H9 (cell line): ENCODE measurements at regions not wholly inside any gene's neighbourhood (a gene's known extent, or its start where the extent isn't known, plus 50 kb on each side); places are given as distances from the start of the nearest gene placed in this dataset.
"Not testable (repeated sequence)": the region's sequence is repeated elsewhere in the genome, so short reads cannot be mapped to it uniquely, and the experiment has no call there.

Source experiments
- DNase-seq: peaks from one replicate; pipeline ENCODE4 v3.0.0-alpha.2; 2017
- H2AFZ ChIP-seq: one replicate; pipeline ENCODE4 v1.6.1; 2013; ENCODE audit warnings: mild to moderate bottlenecking, low read length, control low read depth, moderate library complexity
- H2AK5ac ChIP-seq: 2 replicates; pipeline ENCODE4 v1.6.1; 2013; ENCODE audit warnings: low read length, control low read depth, mixed read lengths; ENCODE audit not compliant: insufficient read length
- H2BK120ac ChIP-seq: one replicate; pipeline ENCODE4 v1.6.1; 2013; ENCODE audit warnings: low read depth, mild to moderate bottlenecking, low read length, control low read depth, inconsistent platforms; ENCODE audit not compliant: poor library complexity, severe bottlenecking
- H2BK12ac ChIP-seq: 2 replicates; pipeline ENCODE4 v1.6.1; 2013; ENCODE audit warnings: low read length, control low read depth, mixed read lengths, low read depth; ENCODE audit not compliant: insufficient read length
- H2BK15ac ChIP-seq: 2 replicates; pipeline ENCODE4 v1.6.1; 2013; ENCODE audit warnings: low read depth, low read length, control low read depth
- H2BK20ac ChIP-seq: one replicate; pipeline ENCODE4 v1.6.1; 2013; ENCODE audit warnings: low read depth, mild to moderate bottlenecking, low read length, control low read depth, inconsistent platforms; ENCODE audit not compliant: poor library complexity, severe bottlenecking
- H2BK5ac ChIP-seq: 2 replicates; pipeline ENCODE4 v1.6.1; 2013; ENCODE audit warnings: low read length, control low read depth, mixed read lengths; ENCODE audit not compliant: insufficient read length
- H3K14ac ChIP-seq: 2 replicates; pipeline ENCODE4 v1.6.1; 2013; ENCODE audit warnings: low read length, control low read depth; ENCODE audit not compliant: insufficient read depth
- H3K18ac ChIP-seq: 2 replicates; pipeline ENCODE4 v1.6.1; 2013; ENCODE audit warnings: low read depth, mild to moderate bottlenecking, mixed read lengths, low read length, control low read depth; ENCODE audit not compliant: insufficient read length
- H3K23ac ChIP-seq: 2 replicates; pipeline ENCODE4 v1.6.1; 2013; ENCODE audit warnings: low read length, control low read depth, mixed read lengths, low read depth; ENCODE audit not compliant: insufficient read length
- H3K23me2 ChIP-seq: 2 replicates; pipeline ENCODE4 v1.6.1; 2013; ENCODE audit warnings: low read depth, mild to moderate bottlenecking, mixed read lengths, low read length, control low read depth; ENCODE audit not compliant: insufficient read length, poor library complexity, severe bottlenecking
- H3K27ac ChIP-seq: 2 replicates; pipeline ENCODE4 v1.5.1; 2013; ENCODE audit warnings: low read length, control low read depth, mixed read lengths, low read depth; ENCODE audit not compliant: insufficient read length
- H3K27me3 ChIP-seq: 2 replicates; pipeline ENCODE4 v1.6.1; 2013; ENCODE audit warnings: low read length, control low read depth, inconsistent platforms; ENCODE audit not compliant: insufficient read depth
- H3K4ac ChIP-seq: 2 replicates; pipeline ENCODE4 v1.6.1; 2013; ENCODE audit warnings: low read depth, mild to moderate bottlenecking, control low read depth, inconsistent platforms, low read length, moderate library complexity
- H3K4me1 ChIP-seq: 2 replicates; pipeline ENCODE4 v1.6.1; 2013; ENCODE audit warnings: low read length, control low read depth, inconsistent platforms; ENCODE audit not compliant: insufficient read depth
- H3K4me2 ChIP-seq: 2 replicates; pipeline ENCODE4 v1.6.1; 2013; ENCODE audit warnings: low read length, control low read depth, mixed read lengths; ENCODE audit not compliant: insufficient read length, insufficient read depth
- H3K56ac ChIP-seq: 2 replicates; pipeline ENCODE4 v1.6.1; 2013; ENCODE audit warnings: low read depth, mild to moderate bottlenecking, mixed read lengths, low read length, control low read depth; ENCODE audit not compliant: insufficient read length
- H3K79me1 ChIP-seq: 2 replicates; pipeline ENCODE4 v1.6.1; 2013; ENCODE audit warnings: low read depth, mild to moderate bottlenecking, moderate library complexity, low read length, control low read depth, inconsistent platforms; ENCODE audit not compliant: insufficient read depth, poor library complexity, severe bottlenecking
- H3K79me2 ChIP-seq: 2 replicates; pipeline ENCODE4 v1.6.1; 2013; ENCODE audit warnings: low read length, control low read depth, inconsistent platforms; ENCODE audit not compliant: insufficient read depth
- H3K9ac ChIP-seq: 2 replicates; pipeline ENCODE4 v1.6.1; 2013; ENCODE audit warnings: low read length, control low read depth, mixed read lengths; ENCODE audit not compliant: insufficient read length; ENCODE audit errors: extremely low read depth
- H3K9me3 ChIP-seq: one replicate; pipeline ENCODE4 v1.6.1; 2013; ENCODE audit warnings: low read depth, low read length, inconsistent platforms; ENCODE audit not compliant: control insufficient read depth
- H3T11ph ChIP-seq: one replicate; pipeline ENCODE4 v1.6.1; 2013; ENCODE audit warnings: mild to moderate bottlenecking, low read length, control low read depth, inconsistent platforms
- H4K20me1 ChIP-seq: one replicate; pipeline ENCODE4 v1.6.1; 2013; ENCODE audit not compliant: control insufficient read depth, insufficient read length, insufficient read depth
- H4K5ac ChIP-seq: 2 replicates; pipeline ENCODE4 v1.6.1; 2013; ENCODE audit warnings: low read depth, mild to moderate bottlenecking, mixed read lengths, low read length, control low read depth; ENCODE audit not compliant: insufficient read length
- H4K8ac ChIP-seq: replicated peaks from 2 replicates; pipeline ENCODE4 v1.6.1; 2013; ENCODE audit warnings: low read length, control low read depth, mixed read lengths, low read depth; ENCODE audit not compliant: insufficient read length
- H4K91ac ChIP-seq: 2 replicates; pipeline ENCODE4 v1.6.1; 2013; ENCODE audit warnings: low read depth, mild to moderate bottlenecking, moderate library complexity, mixed read lengths, low read length, control low read depth; ENCODE audit not compliant: insufficient read length
- H3K27ac Mint-ChIP-seq, 3 experiments: 2 replicates in 2 of 3; 3 replicates in 1 of 3; pipeline ENCODE4 v1.8.0; 2020 to 2021; ENCODE audit warnings: mixed read lengths in 3 of 3, mild to moderate bottlenecking in 1 of 3, moderate library complexity in 1 of 3
- H3K27me3 Mint-ChIP-seq: 2 replicates; pipeline ENCODE4 v1.8.0; 2021; ENCODE audit warnings: low read depth, mild to moderate bottlenecking, moderate library complexity, mixed read lengths
- H3K36me3 Mint-ChIP-seq, 3 experiments: 2 replicates in 2 of 3; 3 replicates in 1 of 3; pipeline ENCODE4 v1.8.0; 2020 to 2021; ENCODE audit warnings: low read depth in 3 of 3, mixed read lengths in 3 of 3; ENCODE audit not compliant: insufficient read depth in 1 of 3
- H3K4me1 Mint-ChIP-seq, 2 experiments: 2 replicates each; pipeline ENCODE4 v1.8.0; 2020; ENCODE audit warnings: mixed read lengths in 2 of 2
- H3K4me3 Mint-ChIP-seq, 2 experiments: 2 replicates in 1 of 2; 3 replicates in 1 of 2; pipeline ENCODE4 v1.8.0; 2020 to 2021; ENCODE audit warnings: mild to moderate bottlenecking in 2 of 2, mixed read lengths in 2 of 2, moderate library complexity in 1 of 2
- H3K9me3 Mint-ChIP-seq, 2 experiments: 2 replicates in 1 of 2; 3 replicates in 1 of 2; pipeline ENCODE4 v1.8.0; 2020; ENCODE audit warnings: mild to moderate bottlenecking in 2 of 2, mixed read lengths in 2 of 2, moderate library complexity in 1 of 2
- WGBS: extraction: QIAGEN DNeasy Blood & Tissue Kit; methylation state at CpG from one replicate; pipeline ENCODE4 v1.1.7; 2013; ENCODE audit warnings: missing lambda C conversion rate, low lambda C conversion rate, mixed read lengths; ENCODE audit not compliant: insufficient read length; ENCODE audit errors: extremely low coverage; 5-methylcytosine and 5-hydroxymethylcytosine counted together
- TF ChIP-seq, protein P1 (sequence below): fragments of 200-600 bp; sonication (generic); conservative IDR thresholded peaks from 3 replicates; pipeline ENCODE4 v1.8.0; 2021; ENCODE audit warnings: antibody characterized with exemption, mild to moderate bottlenecking

DNA sequence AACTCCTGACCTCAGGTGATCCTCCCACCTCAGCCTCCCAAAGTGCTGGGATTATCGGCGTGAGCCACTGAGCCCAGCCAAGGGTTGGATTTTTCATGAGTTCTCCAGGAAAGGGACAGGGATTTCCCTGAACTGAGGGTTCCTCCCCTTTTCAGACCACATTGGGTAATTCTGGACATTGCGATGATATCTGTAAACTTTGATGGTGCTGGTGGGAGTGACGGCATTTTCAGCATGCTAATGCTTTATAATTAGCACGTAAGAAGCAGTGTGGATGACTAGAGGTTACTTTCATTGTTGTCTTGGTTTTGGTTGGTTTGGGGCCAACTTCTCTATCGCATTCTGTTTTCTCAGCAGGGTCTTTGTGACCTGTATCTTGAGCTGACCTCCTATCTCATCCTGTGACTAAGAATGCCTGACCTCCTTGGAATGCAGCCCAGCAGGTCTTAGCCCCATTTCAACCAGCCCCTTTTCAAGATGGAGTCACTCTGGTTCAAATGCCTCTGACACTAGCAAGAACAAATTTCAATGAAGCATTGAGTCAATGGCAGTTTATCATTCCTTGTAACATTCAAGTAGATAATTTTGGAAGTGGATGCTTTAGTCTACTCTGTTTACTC is 156.5 kb downstream of the TTLL2 start:
- Histone ChIP-seq H3K27ac (no peak overlapping the region), H2AFZ (no peak overlapping the region), H3K79me2 (no peaks in the 10 kb centered on the region), H3K79me1 (no peaks in the 10 kb centered on the region), H3K18ac (no peak overlapping the region), H3K4me1 (no peaks in the 10 kb centered on the region), H4K8ac (no peak overlapping the region), H3T11ph (no peak overlapping the region), H2AK5ac (no peak overlapping the region), H2BK12ac (no peak overlapping the region), H2BK120ac (no peak overlapping the region), H3K9me3 (no peaks in the 10 kb centered on the region), H4K20me1 (no peaks in the 10 kb centered on the region), H2BK15ac (no peak overlapping the region), H3K56ac (no peak overlapping the region), H4K91ac (no peak overlapping the region), H3K23me2 (no peaks in the 10 kb centered on the region), H3K23ac (no peak overlapping the region), H3K9ac (no peak overlapping the region), H3K14ac (no peak overlapping the region), H4K5ac (no peak overlapping the region), H2BK20ac (no peak overlapping the region), H2BK5ac (no peak overlapping the region), H3K4ac (no peak overlapping the region), H3K27me3 (no peaks in the 10 kb centered on the region), H3K4me2 (no peak overlapping the region)
- no CpG with 5 or more reads among the region's 6 CpGs for WGBS
- TF ChIP-seq, protein P1, sequence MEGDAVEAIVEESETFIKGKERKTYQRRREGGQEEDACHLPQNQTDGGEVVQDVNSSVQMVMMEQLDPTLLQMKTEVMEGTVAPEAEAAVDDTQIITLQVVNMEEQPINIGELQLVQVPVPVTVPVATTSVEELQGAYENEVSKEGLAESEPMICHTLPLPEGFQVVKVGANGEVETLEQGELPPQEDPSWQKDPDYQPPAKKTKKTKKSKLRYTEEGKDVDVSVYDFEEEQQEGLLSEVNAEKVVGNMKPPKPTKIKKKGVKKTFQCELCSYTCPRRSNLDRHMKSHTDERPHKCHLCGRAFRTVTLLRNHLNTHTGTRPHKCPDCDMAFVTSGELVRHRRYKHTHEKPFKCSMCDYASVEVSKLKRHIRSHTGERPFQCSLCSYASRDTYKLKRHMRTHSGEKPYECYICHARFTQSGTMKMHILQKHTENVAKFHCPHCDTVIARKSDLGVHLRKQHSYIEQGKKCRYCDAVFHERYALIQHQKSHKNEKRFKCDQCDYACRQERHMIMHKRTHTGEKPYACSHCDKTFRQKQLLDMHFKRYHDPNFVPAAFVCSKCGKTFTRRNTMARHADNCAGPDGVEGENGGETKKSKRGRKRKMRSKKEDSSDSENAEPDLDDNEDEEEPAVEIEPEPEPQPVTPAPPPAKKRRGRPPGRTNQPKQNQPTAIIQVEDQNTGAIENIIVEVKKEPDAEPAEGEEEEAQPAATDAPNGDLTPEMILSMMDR: no peak
- no peaks in the 10 kb centered on the region; a peak in 1 of 7 replicates for H3K36me3 Mint-ChIP-seq
- H3K4me3 Mint-ChIP-seq: no peak overlapping the region
- DNase-seq: no peak
- H3K27me3 Mint-ChIP-seq: peaks cover 10% of the 10 kb centered on the region
- H3K4me1 Mint-ChIP-seq: peaks cover 44 to 51% of the 10 kb centered on the region in 2 experiments
- peaks cover 2 to 3% of the 10 kb centered on the region in 2 experiments; a peak in 3 of 5 replicates for H3K9me3 Mint-ChIP-seq
- no peak overlapping the region; a peak in 1 of 7 replicates for H3K27ac Mint-ChIP-seq

DNA sequence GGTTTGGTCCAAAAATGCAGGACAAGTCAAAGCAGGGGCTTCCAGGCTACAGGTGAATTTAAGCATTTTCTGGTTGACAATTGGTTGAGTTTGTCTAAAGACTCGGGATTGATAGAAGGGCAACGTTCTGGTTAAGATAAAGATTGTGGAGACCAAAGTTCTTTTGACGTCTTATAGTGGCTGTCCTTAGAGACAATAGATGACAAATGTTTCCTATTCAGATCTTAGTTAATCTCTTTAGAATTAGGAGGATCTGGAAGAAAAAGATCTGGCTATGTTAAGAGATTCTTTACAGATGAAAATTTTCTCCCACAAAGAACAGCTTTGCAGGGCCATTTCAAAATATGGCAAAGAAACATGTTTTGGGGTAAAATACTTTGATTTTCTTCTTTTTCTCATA is 157.9 kb downstream of the TTLL2 start:
- Mint-ChIP-seq H3K27me3 (peaks cover 11% of the 10 kb centered on the region), H3K4me1 (peaks cover 40 to 42% of the 10 kb centered on the region in 2 experiments)
- H3K23me2 ChIP-seq, H3K4me2 ChIP-seq, H3K9me3 Mint-ChIP-seq, H4K91ac ChIP-seq, H3K27ac Mint-ChIP-seq, H2AK5ac ChIP-seq, H2BK5ac ChIP-seq, H3K4ac ChIP-seq, H2BK20ac ChIP-seq, H3K27me3 ChIP-seq, DNase-seq, H4K5ac ChIP-seq, H3K9ac ChIP-seq, H2BK15ac ChIP-seq, H3T11ph ChIP-seq, H3K79me2 ChIP-seq, H2BK12ac ChIP-seq, H2BK120ac ChIP-seq, H4K20me1 ChIP-seq, H3K36me3 Mint-ChIP-seq, H3K9me3 ChIP-seq, H3K23ac ChIP-seq, H3K56ac ChIP-seq, H3K4me3 Mint-ChIP-seq, H4K8ac ChIP-seq, H3K27ac ChIP-seq, H2AFZ ChIP-seq, H3K18ac ChIP-seq, H3K14ac ChIP-seq, H3K79me1 ChIP-seq, H3K4me1 ChIP-seq: not testable (repeated sequence)
- no CpG with 5 or more reads among the region's 3 CpGs for WGBS
